Head of caudate nucleus (tissue), 42 donors: ENCODE measurements at regions not wholly inside any gene's neighbourhood (a gene's known extent, or its start where the extent isn't known, plus 50 kb on each side); places are given as distances from the start of the nearest gene placed in this dataset.

ENCODE experiments used
- DNase-seq, 42 donors: peaks; one replicate each; pipeline versions ENCODE4 v3.0.0 to v3.0.0-alpha.2; 2020 to 2021; ENCODE audit warnings: mixed read lengths in 7 of 42
- intact Hi-C: fragments of 100-400 bp; cut with DNase I; formaldehyde crosslinking; loops from one replicate; pipeline ENCODE4 v1.15.0; 2022

DNA sequence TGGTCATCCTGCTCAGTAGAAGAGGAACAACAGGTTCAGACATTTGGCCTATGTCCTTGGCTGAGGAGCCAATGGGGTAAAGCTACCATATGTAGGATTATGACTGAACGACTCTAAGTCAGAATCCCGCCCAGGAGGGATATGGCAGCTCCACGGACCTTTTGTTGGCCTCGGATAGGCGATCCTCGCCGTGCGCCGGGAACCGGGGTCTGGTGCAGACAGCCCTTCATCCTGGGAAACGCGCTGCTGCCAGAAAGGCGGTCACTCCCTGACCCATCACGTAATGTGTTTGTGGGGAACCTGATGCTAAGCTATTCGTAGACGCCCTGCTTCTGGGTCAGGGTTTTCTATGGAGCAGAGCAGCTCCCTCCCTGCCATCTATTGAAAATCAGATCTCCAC lies 178.9 kb upstream of the ALG10B start:
- intact Hi-C loops = loop anchor here (2.0 kb wide), 1 partner anchor 179 kb away; the partner anchor contains the start of gene ALG10B
- peak in 2 of 42 donors; percentile 10 to 33 for DNase-seq

DNA sequence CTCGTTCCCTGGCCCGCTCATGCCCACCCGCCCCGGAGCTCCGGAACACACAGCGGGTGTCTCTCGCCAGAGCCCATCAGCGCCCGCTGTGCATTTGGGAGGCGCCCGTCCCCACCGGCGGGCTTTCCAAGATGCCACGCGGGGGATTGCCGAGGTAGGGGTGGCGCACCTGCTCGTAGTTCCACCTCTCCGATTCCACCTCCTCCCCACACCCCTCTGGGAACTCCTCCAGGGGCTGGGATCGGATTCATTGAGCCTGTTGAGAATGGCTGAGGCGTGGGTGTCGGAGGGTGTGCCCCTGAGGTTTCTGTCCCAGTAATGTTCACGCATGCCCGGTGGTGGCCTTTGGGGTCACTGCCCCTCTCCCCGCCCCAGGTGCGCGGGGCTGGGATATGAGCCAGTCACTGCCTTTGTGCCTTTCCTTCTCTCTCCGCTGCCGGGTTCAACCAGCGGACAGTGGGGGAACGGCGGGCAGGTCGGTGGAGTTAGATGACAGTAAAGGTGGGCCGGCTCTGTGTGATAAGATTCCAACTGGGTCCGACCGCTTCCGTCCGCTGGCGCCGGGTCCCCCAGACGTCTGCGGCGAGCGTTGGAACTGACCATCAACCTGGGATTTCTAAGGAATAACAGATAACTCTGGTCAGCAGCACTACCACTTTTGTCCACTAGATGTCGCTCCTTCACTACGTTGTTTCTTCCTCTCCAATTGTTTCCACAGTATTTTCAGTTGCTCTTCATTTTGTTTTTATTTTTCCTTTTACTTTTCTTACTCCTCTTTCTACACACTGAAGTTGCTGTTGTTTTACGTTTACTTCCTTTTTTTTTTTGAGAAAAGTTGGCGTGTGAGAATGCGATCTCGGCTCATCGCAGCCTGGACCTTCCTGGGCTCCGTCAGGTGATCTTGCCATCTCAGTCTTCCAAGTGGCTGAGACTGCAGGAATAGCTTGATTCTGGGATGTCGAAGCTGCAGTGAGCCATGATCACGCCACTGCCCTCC lies 178.1 kb upstream of the ALG10B start:
- DNase-seq = peak in 39 of 42 donors; percentile 21 to 95 (median 81)
- intact Hi-C loops = loop anchor here (2.0 kb wide), 1 partner anchor 178 kb away; the partner anchor contains the start of gene ALG10B

DNA sequence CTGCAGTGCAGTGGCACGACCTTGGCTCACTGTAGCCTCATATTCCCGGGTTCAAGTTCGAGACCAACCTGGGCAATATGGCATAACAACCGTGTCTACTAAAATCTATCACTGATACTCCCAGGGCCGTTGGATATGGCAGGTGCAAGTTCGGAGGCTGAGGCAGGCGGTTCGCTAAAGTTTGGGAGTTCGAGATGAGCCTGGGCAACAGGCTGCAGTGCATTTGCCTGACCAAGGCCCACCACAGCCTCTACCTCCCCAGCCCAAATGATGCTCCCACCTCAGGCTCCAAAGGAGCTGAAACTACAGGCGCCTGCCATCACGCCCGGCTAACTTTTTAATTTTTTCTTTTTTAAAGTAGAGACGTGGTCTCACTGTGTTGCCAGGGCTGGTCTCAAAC lies 177.1 kb upstream of the ALG10B start:
- peak in 1 of 42 donors; percentile 33 for DNase-seq

DNA sequence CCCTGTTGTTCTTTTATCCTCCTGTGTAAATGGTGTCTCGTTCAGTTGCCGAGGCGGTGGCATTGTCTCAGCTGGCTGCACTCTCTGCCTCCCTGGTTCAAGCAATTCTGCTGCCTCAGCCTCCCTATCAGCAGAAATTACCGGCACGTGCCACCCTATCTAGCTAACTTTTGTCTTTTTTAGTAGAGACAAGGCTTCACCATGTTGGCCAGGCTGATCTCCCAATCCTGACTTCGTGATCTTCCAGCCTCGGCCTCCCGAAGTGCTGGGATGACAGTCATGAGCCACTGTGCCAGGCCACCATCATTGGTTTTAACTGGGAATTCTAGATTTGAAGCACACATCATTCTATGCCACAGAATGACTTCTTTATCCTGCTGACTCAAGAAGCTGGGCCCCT lies 175.3 kb upstream of the ALG10B start:
- DNase-seq = peak in 1 of 42 donors; percentile 26
- intact Hi-C loops = no loop called here

More for the DNA sequence above, 177.1 kb upstream of the ALG10B start:
- intact Hi-C loops = loop anchor here (2.0 kb wide), 1 partner anchor 177 kb away; the partner anchor contains the start of gene ALG10B

DNA sequence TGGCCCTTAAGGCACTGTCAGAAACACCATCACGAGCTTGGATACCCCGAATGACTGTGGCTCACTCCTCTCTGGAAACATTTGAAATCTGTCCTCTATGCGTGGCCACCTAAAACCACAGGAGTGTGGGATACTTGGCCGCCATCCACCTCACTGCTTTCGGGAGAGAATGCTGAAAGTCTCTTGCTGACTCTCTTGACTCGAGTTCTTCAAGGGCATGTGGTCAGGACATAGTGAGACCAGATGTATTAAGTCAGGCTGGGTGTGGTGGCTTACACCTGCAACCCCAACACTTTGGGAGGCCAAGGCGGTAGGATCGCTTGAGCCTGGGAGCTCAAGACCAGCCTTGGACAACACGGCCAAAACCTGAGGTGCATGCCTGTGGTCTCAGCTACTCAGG lies 174.7 kb upstream of the ALG10B start:
- DNase-seq = peak in 1 of 42 donors; percentile 31
- intact Hi-C loops = no loop called here

DNA sequence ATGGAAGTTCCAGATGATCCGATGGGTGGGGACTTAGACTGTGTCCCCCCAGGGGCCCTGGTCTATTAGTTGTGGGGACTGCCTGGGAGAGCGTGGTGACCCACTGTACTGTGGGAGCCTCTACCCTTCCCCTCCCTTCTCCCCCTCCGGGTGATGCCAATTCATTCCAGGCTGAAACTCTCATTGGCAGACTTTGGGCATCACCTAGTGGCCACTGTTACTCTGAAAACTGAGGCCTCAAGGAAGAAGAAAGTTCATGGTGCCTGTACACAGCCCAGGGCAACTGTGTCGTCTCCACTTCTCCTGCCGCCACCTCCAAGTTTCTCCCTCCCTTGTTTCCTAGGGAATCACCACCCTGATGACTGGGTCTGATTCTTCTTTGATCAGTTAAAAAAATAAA lies 173.6 kb upstream of the ALG10B start:
- intact Hi-C loops = no loop called here
- no peak for DNase-seq

DNA sequence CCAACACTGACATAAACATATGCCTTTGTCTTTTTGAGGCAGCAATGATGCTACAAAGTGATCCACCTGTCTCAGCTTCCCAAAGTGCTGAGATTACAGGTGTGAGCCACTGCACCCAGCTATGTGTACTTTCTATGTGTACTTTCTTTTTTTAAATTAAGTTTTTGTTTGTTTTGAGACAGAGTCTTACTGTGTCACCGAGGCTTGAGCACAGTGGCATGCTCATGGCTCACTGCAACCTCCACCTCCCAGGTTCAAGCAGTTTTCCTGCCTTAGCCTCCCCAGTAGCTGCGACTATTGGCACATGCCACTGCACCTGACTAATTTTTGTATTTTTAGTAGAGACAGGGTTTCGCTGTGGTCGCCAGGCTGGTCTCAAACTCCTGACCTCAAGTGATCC lies 172.5 kb upstream of the ALG10B start:
- intact Hi-C loops = no loop called here
- DNase-seq = peak in 1 of 42 donors; percentile 27

DNA sequence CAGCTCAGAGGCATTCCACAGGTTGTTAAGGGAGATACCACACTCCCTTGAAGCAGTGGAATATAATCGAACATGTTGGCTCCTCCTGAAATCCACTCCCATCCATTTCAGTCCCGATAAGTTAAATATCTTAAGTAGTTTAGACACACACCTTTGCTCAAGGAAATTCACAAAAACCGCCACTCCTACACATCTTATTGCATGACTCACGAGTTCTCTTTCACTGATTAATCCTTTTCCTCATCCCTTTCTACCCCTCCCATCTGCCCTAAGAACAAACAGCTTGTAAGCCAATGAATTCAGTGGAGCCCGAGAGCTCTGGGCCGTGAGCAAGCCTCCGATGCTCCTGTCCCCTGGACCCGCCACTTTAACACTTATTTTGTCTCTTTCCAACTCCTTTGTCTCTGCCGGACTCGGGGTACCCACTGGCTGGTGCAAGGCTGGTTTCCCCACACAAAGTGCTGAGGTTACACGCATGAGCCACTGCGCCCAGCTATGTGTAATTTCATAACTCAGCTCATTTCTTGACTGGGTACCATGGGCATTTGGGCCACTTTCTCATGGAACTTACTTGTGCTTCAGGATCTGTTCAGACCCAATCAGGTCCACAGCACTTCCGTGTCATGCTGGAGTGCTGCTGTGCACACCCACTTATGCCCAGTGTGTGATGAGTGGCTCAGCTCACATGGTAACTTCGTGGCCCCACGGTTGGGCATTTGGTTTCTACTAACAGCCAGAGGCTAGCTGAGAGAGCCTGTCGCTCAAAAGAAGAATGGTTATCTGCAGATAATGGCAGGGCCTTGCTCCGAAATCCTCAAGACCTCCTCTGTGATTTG lies 171.8 kb upstream of the ALG10B start:
- peak in 2 of 42 donors; percentile 25 to 43 for DNase-seq
- intact Hi-C loops = no loop called here

DNA sequence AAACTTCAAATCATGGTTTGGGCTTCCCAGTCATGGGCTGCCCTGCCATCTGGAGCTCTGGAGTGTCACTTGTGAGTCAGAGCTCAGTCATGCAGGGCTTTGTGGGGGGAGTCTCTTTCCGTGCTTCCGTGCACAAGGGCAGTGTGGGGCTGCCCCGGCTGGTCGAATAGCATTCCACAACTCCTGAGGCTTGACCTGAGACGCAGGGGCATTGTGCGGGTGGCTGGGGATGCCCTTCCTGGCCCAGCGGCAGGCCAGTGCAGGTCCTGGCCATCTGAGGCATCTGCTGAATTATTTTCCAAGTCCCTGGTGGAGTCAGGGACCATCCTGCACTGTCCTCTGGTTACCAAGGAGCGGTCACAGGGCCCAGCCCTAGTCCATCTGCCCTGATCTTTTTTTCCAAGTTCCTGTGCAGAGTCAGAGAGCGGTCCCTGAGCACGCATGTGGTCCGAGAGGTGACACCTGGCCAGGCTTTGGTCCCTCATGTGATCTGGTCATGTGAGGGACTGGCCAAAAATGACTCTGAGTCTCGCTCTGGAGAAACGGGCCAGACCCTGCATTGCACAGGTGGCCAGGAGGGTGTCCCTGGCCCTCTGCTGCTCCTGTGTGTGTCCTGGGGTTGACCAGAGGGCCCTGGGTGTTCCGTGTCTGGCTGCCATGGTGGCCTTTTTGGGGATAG lies 167.0 kb upstream of the ALG10B start:
- intact Hi-C loops = no loop called here
- DNase-seq = peak in 3 of 42 donors; percentile 6 to 28 (median 10)

DNA sequence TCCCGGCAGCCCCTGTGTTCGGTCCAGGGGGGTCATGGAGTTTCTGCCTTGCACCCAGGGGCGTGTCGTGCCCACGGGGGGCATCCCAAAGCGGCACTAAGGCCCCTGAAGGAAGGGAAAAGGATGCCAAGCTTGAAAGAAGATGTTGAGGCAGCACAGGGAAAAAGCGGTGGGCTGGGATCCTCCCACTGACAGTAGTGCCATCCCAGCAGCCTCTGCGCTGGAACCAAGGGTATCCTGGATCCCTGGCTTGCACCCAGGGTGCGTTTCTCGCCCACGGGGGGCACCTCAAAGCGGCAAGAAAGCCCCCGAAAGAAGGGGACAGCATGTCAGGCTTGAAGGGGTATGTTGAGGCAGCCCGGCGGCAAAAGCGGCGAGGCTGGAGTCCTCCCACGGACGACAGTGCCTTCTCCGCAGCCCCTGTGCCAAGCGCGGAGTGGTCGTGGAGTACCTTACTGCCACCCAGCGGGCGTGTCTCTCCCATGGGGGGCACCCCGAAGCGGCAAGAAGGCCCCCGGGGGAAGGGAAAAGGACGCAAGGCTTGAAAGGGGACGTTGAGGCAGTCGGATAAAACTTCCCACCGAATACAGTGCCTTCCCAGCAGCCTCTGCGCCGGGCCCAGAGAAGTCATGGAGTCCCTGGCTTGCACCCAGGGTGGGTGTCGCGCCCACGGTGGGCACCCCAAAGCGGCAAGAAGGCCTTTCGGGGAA lies 164.4 kb upstream of the ALG10B start:
- peak in 4 of 42 donors; percentile 14 to 29 (median 26) for DNase-seq
- intact Hi-C loops = no loop called here

DNA sequence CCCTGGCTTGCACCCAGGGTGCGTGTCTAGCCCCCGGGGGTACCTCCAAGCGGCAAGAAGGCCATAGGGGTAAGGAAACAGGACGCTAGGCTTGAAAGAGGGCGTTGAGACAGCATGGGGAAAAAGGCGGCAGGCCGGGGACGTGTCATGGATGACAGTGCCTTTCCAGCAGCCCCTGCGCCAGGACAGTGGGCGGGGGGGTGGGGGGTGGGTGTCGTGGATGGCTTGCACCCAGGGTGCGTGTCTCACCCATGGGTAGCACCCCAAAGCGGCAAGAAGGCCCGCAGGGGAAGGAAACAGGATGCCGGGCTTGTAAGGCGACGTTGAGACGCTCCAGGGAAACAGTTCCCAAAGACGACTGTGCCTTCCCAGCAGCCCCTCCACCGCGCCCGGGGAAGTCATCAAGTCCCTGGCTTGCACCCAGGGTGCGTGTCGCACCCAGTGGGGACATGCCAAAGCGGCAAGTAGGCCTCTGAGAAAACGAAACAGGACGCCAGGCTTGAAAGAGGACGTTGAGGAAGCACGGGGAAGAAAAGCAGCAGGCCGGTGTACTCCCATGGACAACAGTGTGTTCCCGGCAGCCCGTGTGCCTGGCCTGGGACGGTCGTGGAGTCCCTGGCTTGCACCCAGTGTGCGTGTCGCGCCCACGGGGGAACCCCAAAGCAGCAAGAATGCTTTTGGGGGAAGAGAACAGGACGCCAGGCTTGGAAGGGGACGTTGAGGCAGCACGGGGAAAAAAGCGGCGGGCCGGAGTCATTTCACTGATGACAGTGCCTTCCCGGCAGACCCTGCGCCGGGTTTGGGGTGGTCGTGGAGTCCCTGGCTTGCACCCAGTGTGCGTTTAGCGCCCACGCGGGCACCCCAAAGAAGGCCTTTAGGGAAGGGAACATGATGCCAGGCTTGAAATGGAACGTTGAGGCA lies 163.5 kb upstream of the ALG10B start:
- peak in 5 of 42 donors; percentile 11 to 39 (median 19) for DNase-seq
- intact Hi-C loops = no loop called here

DNA sequence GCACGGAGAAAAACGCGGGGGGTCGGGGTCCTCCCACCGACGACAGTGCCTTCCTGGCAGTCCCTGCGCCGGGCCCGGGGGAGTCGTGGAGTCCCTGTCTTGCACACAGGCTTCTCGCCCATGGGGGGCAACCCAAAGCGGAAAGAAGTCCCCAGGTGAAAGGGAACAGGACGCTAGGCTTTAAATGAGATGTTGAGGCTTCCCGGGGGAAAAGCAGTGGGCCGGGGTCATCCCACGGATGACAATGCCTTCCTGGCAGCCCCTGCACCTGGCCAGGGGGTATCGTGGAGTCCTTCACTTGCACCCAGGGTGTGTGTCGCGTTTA lies 162.9 kb upstream of the ALG10B start:
- intact Hi-C loops = no loop called here
- peak in 1 of 42 donors; percentile 31 for DNase-seq

DNA sequence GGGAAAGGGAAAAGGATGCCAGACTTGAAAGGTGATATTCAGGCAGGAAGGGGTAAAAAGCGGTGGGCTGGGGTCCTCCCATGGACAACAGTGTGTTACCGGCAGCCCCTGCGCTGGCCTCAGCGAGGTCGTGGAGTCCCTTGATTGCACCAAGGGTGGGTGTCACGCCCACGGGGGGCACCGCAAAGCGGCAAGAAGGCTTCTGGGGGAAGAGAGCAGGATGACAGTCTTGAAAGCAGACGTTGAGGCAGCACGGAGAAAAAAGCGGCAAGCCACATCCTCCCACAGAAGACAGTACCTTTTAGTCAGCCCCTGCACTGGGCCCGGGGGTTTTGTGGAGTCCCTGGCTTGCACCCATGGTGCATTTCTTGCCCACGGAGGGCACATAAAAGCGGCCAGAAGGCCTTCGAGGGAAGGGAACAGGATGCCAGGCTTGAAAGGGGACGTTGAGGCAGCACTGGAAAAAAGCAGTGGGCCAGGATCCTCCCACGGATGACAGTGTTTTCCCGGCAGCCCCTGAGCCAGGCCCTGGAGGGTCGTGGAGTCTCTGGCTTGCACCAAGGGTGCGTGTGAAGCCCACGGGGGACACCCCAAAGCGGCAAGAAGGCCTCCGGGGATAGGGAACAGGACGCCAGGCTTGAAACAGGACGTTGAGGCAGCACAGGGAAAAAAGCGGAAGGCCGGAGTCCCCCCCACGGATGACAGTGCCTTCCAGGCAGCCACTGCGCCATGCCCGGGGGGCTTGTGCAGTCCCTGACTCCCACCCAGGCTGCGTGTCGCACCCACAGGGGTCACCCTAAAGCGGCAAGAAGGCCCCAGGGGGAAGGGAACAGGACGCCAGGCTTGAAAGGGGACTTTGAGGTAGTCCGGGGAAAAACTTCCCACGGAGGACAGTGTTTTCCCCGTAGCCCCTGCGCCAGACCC lies 162.2 kb upstream of the ALG10B start:
- DNase-seq = peak in 1 of 42 donors; percentile 38
- intact Hi-C loops = no loop called here

DNA sequence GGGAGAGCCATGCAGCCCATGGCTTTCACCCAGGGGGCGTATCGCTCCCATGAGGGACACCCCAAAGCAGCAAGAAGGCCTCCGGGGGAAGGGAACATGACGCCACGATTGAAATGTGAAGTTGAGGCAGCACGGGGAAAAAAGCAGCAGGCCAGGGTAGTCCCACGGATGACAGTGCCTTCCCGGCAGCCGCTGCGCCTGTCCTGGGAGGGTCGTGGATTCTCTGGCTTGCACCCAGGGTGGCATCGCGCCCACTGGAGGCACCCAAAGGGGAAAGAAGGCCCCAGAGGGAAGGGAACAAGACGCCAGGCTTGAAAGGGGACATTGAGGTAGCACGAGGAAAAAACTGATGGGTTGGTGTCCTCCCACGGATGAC lies 161.6 kb upstream of the ALG10B start:
- intact Hi-C loops = no loop called here
- DNase-seq = peak in 1 of 42 donors; percentile 34

DNA sequence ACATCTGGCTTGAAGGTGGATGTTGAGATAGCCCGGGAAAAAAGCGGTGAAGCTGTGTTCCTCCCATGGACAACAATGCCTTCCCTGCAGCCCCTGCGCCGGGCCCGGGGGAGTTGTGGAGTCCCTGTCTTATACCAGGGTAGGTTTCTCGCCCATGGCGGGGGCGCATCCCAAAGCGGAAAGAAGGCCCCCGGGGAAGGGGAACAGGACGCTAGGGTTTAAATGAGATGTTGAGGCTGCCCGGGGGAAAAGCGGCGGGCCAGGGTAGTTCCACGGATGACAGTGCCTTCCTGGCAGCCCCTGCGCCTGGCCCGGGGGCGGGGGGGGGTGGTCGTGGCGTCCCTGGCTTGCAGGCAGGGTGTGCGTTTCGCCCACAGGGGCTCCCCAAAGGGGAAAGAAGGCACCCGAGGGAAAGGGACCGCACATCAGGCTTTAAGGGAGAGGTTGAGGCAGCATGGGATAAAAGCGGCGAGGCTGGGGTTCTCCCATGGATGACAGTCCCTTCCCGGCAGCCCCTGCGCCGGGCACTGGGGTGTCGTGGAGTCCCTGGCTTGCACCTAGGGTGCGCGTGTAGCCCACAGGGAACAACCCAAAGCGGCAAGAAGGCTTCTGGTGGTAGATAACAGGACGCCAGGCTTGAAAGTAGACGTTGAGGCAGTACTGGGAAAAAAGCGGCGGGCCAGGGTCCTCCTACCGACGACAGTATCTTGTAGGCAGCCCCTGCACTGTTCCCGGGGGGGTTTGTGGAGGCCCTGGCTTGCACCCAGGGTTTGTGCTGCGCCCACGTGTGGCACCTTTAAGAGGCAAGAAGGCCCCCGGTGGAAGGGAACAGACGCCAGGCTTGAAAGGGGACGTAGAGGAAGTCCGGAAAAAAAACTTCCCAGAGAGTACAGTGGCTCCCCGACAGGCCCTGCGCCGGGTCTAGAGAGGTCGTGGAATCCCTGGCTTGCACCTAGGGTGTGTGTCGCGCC lies 160.8 kb upstream of the ALG10B start:
- DNase-seq = peak in 2 of 42 donors; percentile 14 to 18
- intact Hi-C loops = no loop called here
